GM12874 (cell line): ENCODE measurements at regions not wholly inside any gene's neighbourhood (a gene's known extent, or its start where the extent isn't known, plus 50 kb on each side); places are given as distances from the start of the nearest gene placed in this dataset.

Source experiments
- CTCF ChIP-seq: IDR thresholded peaks from 2 replicates; pipeline ENCODE4 v1.5.1; 2011; ENCODE audit warnings: low read depth, mild to moderate bottlenecking, control low read depth, low read length, moderate library complexity; ENCODE audit not compliant: insufficient read depth

GRCh38 chr9:81045658-81046057 is 643.7 kb downstream of the TLE1 start:
- no peak for TF ChIP-seq CTCF

DNA sequence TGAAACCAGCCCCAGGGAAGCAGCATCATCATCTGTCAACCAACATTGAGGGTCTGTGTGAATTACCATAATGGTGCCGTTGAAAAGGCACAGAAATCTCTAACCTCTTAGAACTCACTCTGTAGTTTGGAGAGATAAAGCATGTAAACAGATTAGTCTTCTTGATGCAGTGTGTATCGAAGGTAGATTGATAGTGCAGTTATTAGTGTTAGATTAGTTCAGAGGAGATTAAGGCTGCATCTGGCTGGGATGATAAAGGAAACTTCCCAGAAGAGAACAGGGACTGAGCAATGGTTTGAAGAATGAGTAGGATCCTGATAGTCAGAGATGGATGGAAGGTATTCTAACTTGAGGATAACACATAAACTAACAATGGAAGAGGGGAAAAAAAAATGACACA is 651.5 kb downstream of the TLE1 start:
- TF ChIP-seq CTCF = no peak

GRCh38 chr9:81035601-81036000 is 653.7 kb downstream of the TLE1 start:
- no peak for TF ChIP-seq CTCF

- TF ChIP-seq CTCF = no peak
These were observed 654.2 kb downstream of the TLE1 start for GRCh38 chr9:81035171-81035570.

DNA sequence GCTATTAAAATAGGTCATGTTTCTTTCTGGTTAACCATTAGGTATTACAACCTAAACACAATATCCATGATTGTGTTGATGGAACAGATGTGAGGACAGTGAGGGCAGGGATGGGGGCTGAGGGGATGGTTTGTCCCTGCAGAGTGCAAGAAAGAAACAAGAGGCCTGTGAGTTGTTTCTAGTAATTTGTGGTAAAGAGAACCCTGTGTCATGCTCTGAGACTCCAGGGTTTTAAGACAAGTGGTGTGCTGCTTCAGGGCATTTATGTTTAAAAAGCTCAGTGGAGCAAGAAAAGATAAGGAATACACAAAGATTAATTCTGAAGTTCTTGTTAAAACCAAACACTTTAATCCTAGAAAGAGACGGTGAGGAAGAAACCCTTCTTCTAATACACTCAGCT is 656.5 kb downstream of the TLE1 start:
- TF ChIP-seq CTCF = no peak

DNA sequence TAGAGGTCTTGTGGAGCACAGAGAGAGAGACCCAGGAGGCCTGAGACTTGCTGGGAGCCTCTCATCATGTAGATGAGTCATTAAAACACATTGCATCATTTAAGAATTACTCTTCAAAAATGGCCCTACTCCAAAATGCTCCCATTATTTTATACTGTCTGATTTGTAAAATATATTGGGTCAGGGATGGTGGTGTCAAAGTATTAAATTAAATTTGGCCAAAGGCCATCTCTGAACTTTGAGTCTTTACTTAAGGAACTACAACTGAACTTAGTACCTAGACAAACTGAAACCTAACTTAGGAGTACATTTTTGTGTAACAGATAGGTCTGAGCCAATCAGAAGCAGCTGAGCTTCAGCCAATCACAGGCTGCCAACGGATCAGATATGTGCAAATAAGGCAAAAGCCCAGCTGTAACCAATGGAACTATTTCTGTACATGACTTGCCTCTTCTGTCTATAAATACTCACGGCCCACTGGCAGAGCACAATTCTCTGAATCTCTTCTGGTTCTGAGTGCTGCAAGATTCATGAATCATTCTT is 657.2 kb downstream of the TLE1 start:
- TF ChIP-seq CTCF = no peak

GRCh38 chr9:81031422-81032029 is 657.8 kb downstream of the TLE1 start:
- no peak for TF ChIP-seq CTCF
